GM21367 (cell line): ENCODE measurements at regions not wholly inside any gene's neighbourhood (a gene's known extent, or its start where the extent isn't known, plus 50 kb on each side); places are given as distances from the start of the nearest gene placed in this dataset.
"Not testable (repeated sequence)": the region's sequence is repeated elsewhere in the genome, so short reads cannot be mapped to it uniquely, and the experiment has no call there.

Experiments used
- ATAC-seq: cut with Tn5 transposase; IDR thresholded peaks from one replicate; pipeline ENCODE4 v1.9.1; 2021; ENCODE audit not compliant: unreplicated experiment

DNA sequence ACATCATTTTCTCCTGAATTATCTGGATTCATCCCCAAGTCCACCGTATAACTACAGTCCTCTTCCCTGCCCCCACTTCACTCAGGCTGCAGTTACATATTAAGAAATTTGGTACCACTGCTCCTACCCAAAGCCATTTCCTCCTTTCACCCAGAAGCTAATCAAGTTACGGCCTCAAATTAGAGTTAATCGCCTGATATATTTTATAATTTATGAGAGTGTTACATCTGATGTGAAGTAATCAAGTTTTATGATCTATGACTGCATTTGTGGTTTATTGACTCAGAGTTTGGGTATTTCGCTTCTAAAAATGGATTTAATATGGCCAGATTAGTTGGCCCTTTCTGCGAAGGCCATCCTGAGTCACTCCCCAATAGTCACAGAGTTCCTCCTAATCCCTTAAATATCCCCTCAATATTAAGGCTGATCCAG is 223.6 kb upstream of the KIF2A start:
- ATAC-seq: no peak

DNA sequence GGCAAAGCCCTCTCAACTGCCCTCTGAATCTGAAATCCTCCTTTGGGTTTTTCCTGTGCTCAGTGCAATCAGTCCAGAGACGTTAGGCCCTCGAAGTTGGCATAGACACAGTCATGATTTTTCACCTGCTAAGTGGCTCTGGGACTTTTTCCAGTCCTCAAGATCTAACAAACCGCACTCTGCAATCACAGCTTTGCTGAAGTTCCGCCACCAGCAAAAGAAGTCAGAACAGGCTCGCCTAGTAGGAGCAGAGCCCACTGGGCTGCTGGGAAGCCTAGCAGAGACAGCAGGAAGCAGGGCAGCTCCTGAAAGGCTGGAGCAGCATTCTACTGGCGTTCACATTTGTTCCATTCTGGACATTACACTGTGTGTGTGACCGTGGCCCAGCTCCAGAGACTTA is 222.8 kb upstream of the KIF2A start:
- no peak for ATAC-seq

DNA sequence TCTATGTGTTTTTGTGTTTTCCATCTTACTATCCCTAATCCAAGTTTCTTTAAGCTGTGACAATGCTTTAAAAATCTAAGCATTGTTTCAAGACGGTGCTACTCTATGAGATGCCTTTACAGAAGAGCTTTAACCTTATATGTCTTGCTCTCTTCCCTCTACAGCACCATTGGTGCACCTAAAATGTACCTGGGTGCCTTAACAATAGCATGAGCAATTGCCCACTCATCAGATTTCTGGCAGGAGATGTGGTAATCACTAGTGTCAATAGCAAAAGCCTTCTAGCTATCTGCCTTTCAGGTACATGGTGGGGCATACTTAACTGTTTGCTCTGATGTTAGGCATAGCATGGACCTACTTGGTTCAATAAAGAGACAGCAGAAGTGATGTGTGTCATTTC is 222.3 kb upstream of the KIF2A start:
- no peak for ATAC-seq

DNA sequence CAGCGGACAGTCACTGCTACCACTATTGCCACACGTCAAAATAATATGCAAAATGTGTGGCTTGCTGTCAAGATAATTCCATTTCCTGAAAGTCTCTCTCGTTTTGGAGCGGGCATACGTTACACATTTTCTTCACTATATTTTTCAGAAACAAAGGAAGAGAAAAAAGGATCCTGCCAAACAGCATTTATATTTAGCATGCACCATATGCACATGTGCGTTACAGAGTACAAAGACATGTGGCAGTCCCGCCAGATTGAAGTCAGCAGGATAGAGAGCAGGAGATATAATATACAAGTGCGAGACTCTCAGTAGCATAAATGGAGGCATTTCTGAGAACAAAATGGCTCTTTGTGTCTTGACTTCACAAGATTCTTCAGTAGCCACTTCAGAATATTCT is 221.6 kb upstream of the KIF2A start:
- no peak for ATAC-seq

DNA sequence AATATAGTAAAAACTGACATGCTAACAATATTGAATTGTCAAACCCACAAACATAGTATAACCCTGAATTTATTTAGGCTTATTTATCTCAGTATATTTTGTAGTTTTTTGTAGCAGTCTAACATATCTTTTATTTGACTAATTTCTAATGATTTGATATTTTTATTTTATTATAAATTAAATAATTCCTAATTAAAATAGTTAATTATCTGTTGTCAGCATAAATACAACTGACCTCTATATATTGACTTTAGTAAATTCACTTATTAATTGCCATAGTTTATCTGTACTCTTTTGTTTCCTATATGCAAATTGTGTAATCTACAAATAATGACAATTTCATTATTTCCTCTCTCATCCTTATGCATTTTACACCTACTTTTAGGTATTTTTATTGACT is 215.1 kb upstream of the KIF2A start:
- no peak for ATAC-seq

DNA sequence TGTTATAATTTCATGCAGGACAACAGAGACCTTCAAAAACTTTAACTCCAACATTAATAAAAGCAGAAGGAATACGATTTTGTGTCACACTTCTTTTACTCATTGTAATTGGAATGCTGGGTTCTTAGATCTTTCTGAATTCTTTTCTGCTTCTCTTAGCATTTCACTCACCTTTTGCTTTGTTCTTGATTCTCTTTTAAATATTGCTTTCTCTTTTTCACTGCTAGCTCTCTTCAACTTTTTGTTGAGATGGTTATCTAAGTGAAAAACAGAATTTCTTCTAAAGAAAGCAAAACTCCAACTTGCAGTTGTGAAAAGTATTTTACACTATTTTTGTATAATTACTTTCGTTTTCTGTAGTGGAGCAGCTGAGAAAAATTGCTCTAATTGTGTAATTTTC is 212.6 kb upstream of the KIF2A start:
- no peak for ATAC-seq

DNA sequence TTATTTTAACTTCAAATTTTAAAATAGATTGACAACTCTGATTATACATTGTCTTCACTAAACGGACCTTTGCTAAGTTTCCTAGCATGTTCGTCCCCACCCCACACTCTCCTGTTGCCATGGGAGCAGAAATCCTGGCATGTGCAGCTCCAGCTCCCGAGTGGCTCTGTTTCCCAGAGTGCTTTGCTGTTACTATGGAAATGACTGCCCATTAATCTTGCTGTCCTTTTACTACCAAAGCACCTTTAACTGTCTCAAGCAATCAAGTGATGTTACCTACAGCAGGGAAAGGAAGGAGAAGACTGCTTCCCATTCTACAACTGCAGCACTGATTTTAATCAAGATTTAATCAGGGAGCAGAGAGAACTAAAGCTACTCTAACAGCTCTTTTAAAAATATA is 212.0 kb upstream of the KIF2A start:
- ATAC-seq: no peak

DNA sequence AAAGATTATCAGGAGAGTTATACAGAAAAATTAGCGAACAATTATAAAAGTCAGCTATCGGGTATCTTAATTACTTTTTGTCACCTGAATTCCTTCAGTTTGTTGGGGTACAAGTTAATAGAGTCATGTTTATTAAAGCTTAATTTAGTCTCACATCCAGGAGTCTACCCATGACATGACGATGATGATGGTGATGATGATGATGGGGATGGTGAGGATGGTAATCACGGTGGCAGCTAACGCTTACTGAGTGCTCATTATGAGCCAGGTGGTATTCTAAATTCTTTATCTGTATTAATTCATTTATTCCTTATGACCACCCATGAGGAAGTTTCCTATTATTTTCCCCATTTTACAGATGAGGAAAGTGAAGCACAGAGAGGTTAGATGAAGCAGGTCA is 208.6 kb upstream of the KIF2A start:
- no peak for ATAC-seq

DNA sequence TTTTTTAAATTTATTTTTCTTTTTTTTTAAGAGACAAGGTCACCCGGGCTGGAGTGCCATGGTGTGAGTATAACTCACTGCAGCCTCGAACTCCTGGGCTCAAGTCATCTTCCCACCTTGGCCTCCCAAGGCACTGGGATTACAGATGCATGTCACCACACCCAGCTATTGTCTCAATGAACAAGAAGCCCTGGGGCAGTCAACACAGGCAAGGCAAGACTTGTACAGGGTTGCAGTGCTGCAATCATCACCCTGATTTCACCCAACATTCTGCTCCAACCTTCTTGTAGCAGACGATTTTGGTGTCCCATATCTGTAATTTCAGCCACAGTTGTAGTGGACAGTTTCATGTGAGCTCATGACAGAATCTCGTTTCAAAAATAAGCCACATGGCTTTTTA is 205.8 kb upstream of the KIF2A start:
- no peak for ATAC-seq

DNA sequence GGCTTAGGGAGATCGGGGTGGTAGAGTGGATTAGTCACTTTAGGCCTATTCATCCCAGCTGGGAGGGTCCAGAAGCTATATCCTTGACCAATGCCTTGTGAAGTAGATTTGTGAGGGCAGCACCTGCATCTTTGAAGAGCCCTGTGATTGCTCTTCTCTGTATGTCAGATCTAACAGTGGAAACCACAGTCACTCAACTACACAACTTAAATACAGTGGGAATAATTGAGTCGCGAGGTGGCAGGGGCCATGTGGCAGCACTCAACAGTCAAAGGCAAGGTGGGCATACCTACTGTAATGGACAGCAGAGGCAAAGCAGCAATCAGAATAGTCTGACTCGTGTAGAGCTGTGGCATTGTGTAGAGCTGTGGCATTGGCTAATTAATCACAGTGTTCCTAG is 202.1 kb upstream of the KIF2A start:
- not testable (repeated sequence) for ATAC-seq

DNA sequence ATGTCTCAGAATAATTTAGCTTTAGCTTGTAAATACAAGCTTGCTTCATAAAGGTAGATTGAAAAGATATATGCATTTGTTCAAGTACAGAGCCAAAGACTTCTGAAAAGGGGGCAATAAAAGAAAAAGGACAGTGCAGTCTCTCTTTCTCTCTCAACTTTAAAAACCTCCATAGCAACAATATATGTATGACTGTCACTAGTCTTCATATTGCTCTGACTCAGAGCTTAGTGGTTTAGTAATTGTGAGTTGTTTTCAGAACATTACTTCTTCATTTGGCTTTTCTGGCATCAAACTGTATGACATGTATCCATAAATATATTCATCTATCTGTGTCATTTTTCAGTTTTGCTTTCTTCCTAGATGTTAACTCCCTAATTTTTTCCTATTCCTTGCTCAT is 194.6 kb upstream of the KIF2A start:
- ATAC-seq: no peak

DNA sequence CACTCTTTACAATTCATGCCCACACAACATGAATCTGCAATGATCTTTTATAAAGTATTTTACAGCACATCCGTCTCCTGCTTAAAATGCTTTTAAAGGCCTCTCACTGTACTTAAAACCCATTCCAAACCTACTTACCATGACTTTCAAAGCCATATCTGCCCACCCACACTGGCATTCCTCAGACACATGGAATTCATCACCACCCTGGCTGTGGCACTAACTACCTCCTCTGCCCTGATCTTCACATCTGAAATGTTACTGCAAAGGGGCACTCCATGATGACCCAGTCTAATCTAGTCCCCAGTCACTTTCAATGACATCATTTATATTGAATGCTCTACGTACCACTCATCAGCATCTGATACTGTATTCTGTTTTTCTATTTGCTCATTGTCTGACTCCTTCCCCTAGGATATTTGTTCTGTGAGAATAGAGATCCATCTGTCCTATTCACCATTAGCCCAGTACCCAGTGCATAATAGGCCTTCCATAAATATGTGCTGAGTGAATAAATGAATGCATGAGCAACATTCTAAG is 193.2 kb upstream of the KIF2A start:
- ATAC-seq: no peak

DNA sequence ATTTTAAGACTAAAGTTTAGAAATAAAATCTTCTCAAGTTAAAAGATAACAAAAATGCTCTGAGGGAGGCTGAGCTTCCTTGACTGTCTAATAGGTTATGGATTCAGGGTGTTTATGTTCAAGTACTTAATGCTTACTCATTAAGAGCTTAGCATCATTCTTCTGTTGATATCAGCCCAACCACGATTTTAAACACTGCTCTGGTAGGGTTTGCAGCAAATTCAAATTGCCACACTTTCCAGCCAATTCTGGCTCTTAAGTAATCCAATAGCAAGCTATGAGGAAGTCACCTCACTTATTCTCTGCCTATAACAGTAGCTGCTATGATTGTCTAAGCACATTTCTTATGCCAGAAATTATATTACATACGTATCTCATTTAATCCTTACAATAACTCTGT is 191.0 kb upstream of the KIF2A start:
- no peak for ATAC-seq

DNA sequence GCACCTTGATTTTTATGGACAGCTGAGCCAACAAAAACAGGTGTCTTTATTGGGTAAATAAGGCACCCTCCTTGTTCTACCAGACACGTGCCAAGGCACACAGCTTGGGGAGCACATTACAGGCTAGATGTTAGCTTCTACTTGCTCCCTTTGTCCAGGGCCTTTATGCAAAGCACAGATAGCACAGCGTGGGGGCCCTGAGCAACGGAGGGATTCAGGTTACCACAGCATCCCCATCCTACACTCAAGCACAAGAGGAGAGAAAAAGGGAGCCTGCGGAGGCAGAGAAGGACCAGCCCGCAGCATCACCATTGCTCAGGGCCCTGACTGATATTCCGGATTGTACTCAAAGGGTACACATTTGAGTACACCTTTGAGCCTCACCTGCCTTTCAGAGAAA is 181.7 kb upstream of the KIF2A start:
- no peak for ATAC-seq

DNA sequence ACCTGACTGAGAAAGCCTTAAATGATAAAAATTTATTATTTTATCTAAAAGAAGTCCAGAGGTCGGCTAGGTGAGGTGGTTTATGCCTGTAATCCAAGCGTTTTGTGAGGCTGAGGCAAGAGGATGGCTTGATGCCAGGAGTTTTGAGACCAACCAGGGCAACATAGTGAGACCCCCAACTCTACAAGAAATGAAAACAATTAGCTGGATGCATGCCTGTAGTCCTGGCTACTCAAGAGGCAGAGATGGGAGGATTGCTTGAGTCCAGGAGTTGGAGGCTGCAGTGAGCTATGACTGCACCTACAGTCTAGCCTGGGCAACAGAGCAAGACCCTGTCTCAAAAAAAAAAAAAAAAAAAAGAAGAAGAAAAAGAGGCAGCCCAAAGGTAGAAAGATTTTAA is 179.9 kb upstream of the KIF2A start:
- ATAC-seq: no peak

DNA sequence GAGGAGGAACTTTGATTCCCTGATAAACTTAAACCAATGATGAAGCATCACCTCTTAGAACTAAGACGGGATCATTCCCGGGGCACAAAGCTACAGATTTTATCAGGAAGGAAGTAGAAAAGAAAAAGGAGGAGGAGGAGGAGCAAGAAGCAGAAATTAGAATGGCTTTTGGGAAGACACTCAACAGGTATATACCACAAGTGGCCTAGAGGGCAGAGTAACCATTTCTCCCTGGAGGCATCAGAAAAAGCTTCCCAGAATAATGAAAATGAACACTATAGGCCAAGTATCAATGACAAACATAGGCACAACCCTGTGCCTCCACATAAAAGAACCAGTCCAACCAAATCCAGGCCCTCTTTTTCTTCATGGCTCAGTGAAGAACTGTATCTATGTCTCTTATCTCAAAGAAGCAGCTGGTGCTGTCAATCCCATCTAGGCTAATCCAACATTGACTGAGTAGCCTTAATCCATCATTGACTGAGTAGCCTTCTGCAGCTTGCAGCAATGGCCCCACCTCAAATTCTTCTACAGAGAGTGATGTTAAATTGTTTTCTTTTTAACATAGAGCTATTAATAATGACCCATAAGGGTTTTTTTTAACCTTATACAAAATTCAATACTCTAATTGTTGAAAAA is 178.8 kb upstream of the KIF2A start:
- no peak for ATAC-seq

DNA sequence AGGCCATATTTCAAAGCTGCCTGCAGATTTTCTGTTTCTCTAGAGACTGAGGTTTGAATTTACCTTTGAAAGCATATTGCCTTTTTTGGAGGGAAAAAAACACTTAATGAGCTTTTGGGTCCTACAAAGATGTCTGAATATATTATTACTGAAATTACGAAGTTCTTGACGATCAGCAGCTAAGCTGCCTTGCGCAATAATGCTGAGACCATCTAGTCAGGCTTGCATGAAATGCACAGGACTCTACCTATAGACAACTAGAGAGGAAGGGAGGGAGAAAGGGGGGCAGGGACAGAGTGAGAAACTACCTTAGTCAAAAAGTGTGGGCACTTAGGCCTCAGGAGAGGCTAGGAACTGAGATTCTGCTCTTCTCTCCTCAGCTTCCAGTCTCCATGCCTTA is 175.9 kb upstream of the KIF2A start:
- ATAC-seq: no peak

DNA sequence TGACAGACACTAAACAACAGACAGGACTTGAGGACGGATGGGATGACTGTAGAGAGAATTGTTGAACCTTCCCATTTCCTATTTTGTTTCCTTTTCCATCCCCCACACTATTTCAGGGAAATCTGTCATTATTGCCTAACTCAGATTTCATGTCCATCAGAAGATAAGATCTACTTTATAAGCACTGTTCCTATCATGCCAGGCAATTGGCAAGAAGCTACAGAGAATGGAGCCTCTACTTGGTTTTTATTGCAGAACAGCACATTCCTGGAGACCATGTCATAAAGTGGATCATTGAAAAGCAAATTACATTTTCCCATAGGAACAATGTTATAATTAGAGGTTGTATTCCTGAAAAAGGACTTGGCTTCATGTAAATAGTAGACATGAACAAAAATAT is 173.7 kb upstream of the KIF2A start:
- no peak for ATAC-seq

DNA sequence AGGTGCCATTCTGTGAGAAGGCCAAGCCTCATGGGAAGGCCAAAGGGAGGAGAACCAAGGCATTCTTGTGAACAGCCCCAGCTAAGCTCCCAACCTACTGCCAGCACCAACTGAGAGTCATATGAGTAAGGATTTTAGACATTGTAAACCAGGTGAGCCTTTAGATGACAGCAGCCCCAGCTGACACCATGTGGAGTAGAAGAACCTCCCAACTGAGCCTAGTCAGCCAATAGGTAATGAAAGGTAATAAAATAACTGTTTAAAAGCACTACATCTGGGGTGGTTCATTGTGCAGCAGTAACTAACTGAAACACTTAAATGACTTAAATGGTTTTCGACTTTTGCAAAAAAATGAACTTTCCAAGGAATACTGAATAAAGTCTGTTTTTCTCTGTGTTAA is 172.6 kb upstream of the KIF2A start:
- ATAC-seq: no peak

DNA sequence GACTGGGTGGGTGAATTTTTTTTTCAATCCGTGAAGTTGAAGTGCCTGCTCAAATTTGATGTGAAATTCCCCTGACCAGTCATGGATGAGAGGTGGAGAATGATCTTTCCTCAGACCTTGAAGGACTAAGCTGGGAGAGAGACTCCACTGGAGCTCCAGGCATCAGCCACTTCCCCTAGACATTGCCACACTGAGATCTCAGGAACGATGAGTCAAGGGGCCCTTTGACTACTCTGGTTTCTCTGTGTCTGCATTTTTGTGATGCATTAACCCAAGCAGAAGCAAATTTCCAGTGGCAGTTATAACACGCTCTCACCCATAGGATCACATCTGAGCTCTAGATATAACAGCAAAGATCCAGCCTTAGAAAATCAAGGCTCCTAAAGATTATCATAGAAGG is 171.2 kb upstream of the KIF2A start:
- no peak for ATAC-seq

DNA sequence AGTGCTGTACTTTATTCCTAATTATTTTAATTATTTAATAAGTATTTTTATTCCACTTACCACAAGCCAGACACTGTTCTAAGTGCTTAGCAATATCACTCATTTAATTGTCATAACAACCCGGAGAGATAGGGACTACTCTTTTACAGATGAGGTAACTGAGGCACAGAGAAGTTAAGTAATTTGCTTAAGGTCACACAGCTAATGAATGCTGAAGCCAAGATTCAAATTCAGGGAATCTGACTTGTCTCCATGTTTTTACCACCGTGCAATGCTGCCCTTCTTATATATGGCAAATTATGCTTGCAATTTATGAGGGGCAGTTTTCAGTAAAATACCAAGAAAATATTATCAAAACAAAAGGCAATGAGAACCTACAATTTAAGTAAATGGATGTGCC is 168.4 kb upstream of the KIF2A start:
- no peak for ATAC-seq

DNA sequence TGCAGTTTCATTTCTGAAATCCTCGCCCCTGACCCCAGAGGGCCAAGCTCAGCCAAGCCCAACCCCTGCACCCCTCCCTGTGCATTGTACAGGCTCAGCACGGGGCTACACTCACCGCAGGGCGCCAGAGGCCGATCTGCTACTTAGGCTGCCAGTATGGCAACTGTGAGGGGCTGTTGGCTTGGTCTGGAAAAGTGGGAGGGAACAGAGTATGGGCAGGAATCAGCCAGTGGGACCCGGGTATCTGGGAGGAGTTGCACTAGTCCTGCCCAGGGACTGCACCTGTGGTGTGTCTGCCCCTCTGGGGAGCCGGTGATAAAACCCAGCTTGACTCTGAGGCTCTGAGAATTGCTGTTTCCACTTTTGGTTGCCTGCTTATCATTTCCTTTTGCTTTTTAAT is 167.4 kb upstream of the KIF2A start:
- ATAC-seq: no peak

DNA sequence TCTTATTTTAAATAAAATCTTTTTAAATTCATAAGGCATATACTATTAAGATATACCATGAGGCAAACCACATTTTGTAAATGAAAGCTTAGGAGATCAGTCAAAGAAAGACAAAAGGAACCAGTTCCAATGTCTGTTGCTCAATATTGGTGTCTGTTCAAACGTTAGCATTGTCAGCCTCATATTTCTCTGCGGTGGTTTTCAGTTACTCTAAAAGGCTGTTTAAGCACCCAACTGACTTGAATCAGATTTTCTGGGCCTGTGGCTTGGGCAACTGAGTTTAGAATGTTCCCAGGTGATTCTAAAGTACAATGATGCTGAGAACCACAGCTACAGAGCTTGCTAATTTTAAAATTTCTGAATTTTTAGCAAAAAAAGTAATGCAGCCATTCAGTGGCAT is 166.3 kb upstream of the KIF2A start:
- ATAC-seq: no peak
